A673 (cell line): ENCODE measurements at regions not wholly inside any gene's neighbourhood (a gene's known extent, or its start where the extent isn't known, plus 50 kb on each side); places are given as distances from the start of the nearest gene placed in this dataset.

Experiments used
- CTCF ChIP-seq: fragments of 300-800, 200-600 bp; sonication (generic); conservative IDR thresholded peaks from 2 replicates; pipeline ENCODE4 v1.5.1; 2017; ENCODE audit warnings: low read depth, mild to moderate bottlenecking, antibody characterized with exemption, low read length, moderate library complexity, mixed read lengths
- EZH2 ChIP-seq: fragments of 200-600 bp; sonication (generic); IDR thresholded peaks from 2 replicates; pipeline ENCODE4 v1.6.1; 2017; ENCODE audit warnings: borderline replicate concordance, low read depth, mild to moderate bottlenecking, mixed read lengths, antibody characterized with exemption, low read length; ENCODE audit not compliant: poor library complexity, severe bottlenecking

- no peak for TF ChIP-seq CTCF
- TF ChIP-seq EZH2, result no peak
Measured at GRCh38 chr1:185385991-185386390, 68.9 kb upstream of the IVNS1ABP start.
